SKM-1 treated with dmso at 0.1 percent for 144 hours (cell line): ENCODE measurements at regions not wholly inside any gene's neighbourhood (a gene's known extent, or its start where the extent isn't known, plus 50 kb on each side); places are given as distances from the start of the nearest gene placed in this dataset.
"Not testable (repeated sequence)": the region's sequence is repeated elsewhere in the genome, so short reads cannot be mapped to it uniquely, and the experiment has no call there.

Experiments
- DNase-seq: peaks from one replicate; lab custom pipeline; 2025; ENCODE audit not compliant: unreplicated experiment; lab: John Stamatoyannopoulos, UW

DNA sequence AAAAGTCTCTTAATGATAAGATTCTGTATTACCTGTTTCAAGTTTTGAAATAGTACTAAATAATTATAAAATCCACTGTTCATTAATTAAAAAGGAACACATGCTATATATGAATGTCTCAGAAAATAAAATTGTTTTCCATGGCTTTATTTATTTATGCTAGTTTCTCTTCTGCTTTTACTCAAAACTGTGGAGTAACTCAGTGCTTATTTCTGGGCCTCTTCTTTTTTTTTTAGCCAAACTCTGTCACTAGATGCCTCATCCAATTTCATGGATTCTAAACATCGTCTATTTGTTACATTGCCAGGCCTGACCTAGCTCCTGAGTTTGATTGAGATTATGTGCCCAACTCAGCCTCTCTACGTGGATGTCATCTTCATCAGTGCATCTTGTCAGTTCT lies 1509.7 kb downstream of the MAT2B start:
- DNase-seq: no peak

DNA sequence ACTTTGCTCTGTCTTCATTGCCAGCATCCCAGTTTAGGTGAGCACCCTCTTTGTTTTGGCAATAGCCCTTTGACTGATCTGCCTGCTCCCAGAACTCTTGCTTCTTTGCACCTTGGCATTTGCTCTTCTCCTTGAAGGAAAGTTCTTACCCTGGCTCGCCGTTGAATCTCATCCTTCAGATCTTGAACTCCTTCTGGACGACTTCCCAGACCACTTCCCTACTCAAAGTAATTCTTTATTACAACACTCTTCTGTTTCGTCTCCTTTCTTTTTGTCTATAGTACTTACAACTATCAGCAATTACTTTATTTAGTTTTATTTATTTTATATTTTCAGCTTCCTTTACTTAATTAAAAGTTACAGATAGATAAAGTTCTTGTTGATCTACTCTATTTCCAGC lies 1510.1 kb downstream of the MAT2B start:
- DNase-seq: no peak

- no peak for DNase-seq
These were observed 1521.6 kb downstream of the MAT2B start for GRCh38 chr5:165026971-165027370.

- no peak for DNase-seq
These were observed 1522.9 kb downstream of the MAT2B start for GRCh38 chr5:165028356-165028755.

- DNase-seq: peak; percentile 87
These were observed 1523.9 kb downstream of the MAT2B start for GRCh38 chr5:165029099-165029870.

GRCh38 chr5:165030971-165031370 lies 1525.6 kb downstream of the MAT2B start:
- no peak for DNase-seq

- no peak for DNase-seq
These were observed 1526.0 kb downstream of the MAT2B start for GRCh38 chr5:165031371-165031770.

GRCh38 chr5:165035520-165035919 lies 1530.1 kb downstream of the MAT2B start:
- DNase-seq: no peak

- DNase-seq: no peak
These were observed 1534.3 kb downstream of the MAT2B start for GRCh38 chr5:165039748-165040147.

- DNase-seq: not testable (repeated sequence)
These were observed 1540.5 kb downstream of the MAT2B start for GRCh38 chr5:165045941-165046340.

DNA sequence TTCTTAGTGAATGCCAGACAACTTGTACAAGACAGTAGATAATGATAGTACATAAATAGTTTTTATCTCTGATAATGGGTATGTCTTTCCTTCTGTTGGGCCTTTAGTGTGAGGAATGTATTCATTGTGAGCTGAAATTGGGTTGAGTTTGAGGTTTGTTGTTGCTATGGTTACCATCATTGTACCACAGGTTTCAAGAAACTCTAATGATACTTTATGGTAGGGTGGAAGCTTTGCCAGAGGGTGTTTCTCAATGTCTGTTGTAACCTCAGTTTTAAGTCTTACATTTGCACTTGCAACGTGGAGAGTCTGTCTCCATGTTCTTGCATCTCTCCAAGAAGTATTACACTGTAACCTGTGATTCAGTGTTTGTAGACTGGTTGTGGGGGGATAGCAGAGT lies 1550.1 kb downstream of the MAT2B start:
- DNase-seq: peak; percentile 7

DNA sequence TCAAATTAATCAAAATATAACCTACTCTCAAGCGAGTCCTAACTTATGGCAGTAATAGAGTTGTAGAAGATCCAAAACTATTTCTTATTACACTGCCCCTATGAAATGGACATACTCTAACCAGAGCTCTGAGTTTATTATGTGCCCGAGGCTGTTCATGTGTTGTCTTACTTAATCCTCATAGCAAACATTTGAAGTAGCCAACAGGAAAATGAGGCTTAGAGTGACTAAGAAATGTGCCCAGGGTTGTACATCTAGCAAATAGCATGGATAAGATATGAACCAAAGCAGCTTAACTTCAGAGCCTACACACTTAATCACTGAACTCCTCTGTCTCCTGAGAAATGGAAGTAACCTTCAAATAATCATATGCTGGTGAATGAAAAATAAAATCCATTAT lies 1551.7 kb downstream of the MAT2B start:
- no peak for DNase-seq

DNA sequence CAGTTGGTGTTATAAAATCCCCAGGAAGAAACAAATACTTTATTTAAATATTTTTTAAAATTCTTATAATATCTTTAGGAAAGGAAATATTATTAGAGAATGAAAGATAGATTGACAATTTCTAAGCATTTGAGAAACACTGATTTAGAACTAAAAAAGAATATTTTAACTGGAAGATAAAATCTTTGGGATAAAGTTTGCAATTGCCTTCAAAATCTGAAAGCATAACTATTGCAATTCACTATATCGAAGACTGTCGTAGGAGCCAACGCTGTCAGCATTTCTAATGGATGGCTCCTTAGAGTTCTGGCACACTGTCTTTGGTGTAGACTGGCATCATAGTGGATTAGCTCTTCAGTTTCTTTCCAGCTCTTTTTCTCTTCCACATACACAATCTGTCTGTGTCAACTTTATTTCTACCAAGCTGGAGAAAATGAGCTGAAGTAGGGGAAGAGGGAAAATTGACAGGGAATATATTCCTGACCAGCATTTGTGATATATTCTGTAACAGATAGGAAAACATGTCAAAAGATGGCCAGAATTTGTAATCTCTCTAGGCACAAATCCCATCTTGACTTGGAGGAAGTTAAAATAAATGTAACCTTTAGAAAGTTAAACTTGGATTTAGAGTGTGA lies 1561.4 kb downstream of the MAT2B start:
- DNase-seq: no peak

GRCh38 chr5:165076686-165077085 lies 1571.3 kb downstream of the MAT2B start:
- DNase-seq: no peak

- DNase-seq: no peak
These were observed 1574.0 kb downstream of the MAT2B start for GRCh38 chr5:165079389-165079788.

DNA sequence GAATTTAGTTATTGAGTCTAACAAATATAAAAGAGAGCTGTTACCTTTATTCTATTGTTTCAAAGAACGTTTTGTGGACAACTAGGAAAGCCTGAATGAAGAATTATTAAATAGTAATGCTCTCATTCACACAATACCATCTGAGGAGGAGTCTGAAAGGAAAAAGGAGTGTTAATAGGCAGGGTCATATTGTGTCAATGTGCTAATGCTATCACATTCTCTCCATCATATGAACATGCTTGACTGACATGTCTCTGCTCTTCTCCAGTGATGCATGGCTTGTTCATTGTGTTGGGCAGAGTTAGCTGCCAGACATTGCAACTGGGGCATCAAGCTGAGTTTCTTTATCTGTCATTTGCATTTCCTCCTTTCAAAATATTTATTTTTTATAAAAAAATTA lies 1578.0 kb downstream of the MAT2B start:
- no peak for DNase-seq

- DNase-seq: no peak
These were observed 1581.0 kb downstream of the MAT2B start for GRCh38 chr5:165086465-165086864.

GRCh38 chr5:165094782-165095181 lies 1589.4 kb downstream of the MAT2B start:
- no peak for DNase-seq

DNA sequence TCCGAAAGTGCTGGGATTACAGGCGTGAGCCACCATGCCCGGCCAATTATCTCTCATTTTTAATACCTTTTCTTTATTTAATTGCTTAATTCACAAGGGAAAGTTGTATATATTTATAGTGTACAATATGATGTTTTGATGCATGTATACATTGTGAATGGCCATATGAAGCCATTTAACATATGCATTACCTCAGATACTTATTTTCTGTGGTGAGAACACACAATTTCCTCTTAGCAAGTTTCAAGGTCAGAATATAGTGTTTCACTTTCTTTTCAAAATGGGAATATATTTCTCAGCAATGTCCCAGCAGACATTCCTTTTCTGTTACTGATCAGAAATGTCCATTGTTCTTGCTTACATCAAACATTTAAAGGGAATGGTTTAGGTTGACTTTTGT lies 1596.3 kb downstream of the MAT2B start:
- no peak for DNase-seq

DNA sequence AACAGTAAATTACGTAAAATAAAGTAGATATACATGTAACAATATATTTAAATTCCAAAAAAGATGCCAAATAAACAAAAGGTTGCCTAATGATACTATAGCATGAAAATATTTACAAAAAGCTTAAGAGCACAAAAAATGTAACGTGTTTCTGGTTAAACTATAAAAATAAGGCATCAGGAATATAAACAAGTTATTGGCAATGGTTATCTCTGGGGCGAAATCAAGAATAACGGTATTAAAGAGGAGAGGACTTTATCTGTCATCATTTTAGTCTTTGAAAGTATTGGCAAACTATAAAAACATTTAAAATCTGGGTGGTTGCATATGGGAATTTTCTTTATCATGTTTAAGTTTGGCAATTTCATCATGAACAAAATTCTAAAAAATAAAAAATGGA lies 1599.2 kb downstream of the MAT2B start:
- DNase-seq: no peak

- no peak for DNase-seq
These were observed 1603.4 kb downstream of the MAT2B start for GRCh38 chr5:165108809-165109208.

DNA sequence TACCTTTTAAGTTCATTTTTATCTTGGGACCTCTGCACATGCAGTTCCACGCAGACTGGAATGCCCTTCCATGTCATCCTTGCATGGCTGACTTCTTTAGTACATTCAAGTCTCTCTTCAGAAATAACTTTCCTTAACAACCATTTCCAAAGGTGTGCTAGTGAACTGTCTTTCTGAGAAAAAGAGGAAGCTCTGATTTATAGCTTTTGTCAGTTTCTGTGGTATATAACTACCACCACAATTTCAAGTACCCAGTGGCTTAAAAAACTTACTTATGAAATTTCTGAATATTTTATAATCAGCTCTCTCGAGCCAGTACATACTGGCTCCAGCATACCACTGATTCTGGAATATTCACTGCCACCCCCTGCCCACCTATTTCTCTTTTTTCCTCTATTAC lies 1613.8 kb downstream of the MAT2B start:
- peak; percentile 24 for DNase-seq

- DNase-seq: no peak
These were observed 1621.2 kb downstream of the MAT2B start for GRCh38 chr5:165126598-165126997.
